ENCODE measurements at regions not wholly inside any gene's neighbourhood (a gene's known extent, or its start where the extent isn't known, plus 50 kb on each side); places are given as distances from the start of the nearest gene placed in this dataset.

DNA sequence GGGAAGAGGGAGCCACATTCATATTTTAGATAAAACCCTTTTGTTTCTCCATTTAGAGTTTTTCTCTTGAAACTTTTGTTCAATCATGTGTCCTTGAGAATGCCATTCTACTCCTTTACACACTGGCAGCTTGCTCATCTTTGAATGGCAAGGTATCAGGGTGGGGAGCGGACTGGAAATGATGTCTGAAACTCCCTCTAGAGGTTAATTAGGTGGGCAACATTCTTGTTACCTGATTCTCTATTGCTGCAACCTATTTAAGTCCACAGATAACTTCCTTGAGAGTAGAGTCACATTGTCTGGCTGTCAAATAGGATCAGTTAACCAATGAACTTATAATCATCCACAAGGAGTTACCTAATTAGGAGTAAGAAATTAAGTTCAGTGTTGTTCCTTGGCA is 533.6 kb upstream of the API5 start:
- TF ChIP-seq, protein P1, sequence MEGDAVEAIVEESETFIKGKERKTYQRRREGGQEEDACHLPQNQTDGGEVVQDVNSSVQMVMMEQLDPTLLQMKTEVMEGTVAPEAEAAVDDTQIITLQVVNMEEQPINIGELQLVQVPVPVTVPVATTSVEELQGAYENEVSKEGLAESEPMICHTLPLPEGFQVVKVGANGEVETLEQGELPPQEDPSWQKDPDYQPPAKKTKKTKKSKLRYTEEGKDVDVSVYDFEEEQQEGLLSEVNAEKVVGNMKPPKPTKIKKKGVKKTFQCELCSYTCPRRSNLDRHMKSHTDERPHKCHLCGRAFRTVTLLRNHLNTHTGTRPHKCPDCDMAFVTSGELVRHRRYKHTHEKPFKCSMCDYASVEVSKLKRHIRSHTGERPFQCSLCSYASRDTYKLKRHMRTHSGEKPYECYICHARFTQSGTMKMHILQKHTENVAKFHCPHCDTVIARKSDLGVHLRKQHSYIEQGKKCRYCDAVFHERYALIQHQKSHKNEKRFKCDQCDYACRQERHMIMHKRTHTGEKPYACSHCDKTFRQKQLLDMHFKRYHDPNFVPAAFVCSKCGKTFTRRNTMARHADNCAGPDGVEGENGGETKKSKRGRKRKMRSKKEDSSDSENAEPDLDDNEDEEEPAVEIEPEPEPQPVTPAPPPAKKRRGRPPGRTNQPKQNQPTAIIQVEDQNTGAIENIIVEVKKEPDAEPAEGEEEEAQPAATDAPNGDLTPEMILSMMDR (IDR thresholded peaks at IDR 0.05): no peak
- no peak for TF ChIP-seq POLR2A (IDR thresholded peaks at IDR 0.05)

Measured in uterus (tissue), 2 donors.